A549 (cell line): ENCODE measurements at regions not wholly inside any gene's neighbourhood (a gene's known extent, or its start where the extent isn't known, plus 50 kb on each side); places are given as distances from the start of the nearest gene placed in this dataset.

Experiments
- FOSL2 ChIP-seq, 2 experiments: fragments of 450-650 bp in 1 of 2; fragments of >200 bp in 1 of 2; sonication (Bioruptor Twin) in 1 of 2; formaldehyde crosslinking; IDR thresholded peaks; 2 replicates each; pipeline versions ENCODE4 v1.5.0 to v1.6.1; 2016 to 2020; ENCODE audit warnings: mild to moderate bottlenecking in 1 of 2, moderate library complexity in 1 of 2
- NR3C1 ChIP-seq: fragments of >200 bp; sonication (Bioruptor Twin); formaldehyde crosslinking; IDR thresholded peaks from 3 replicates; pipeline ENCODE4 v1.6.1; 2017
- POLR2A ChIP-seq: IDR thresholded peaks from 2 replicates; pipeline ENCODE4 v1.6.1; 2012; ENCODE audit warnings: mild to moderate bottlenecking, low read length
- USF2 ChIP-seq: fragments of 450-650 bp; IDR thresholded peaks from 2 replicates; pipeline ENCODE4 v1.6.1; 2014; ENCODE audit warnings: antibody characterized with exemption
- ZFP36 ChIP-seq: fragments of 450-650 bp; IDR thresholded peaks from 2 replicates; pipeline ENCODE4 v1.6.1; 2014; ENCODE audit warnings: borderline replicate concordance; ENCODE audit not compliant: partially characterized antibody
- ZNF302 ChIP-seq: fragments of 250-450 bp; sonication (Bioruptor Pico); IDR thresholded peaks from 2 replicates; pipeline ENCODE4 v1.9.0; 2021; ENCODE audit warnings: inconsistent platforms, mild to moderate bottlenecking, moderate library complexity
- TF ChIP-seq, protein P1 (sequence below): fragments of >200 bp; sonication (Bioruptor Twin); formaldehyde crosslinking; IDR thresholded peaks from 3 replicates; pipeline ENCODE4 v1.5.1; 2016
- TF ChIP-seq, protein P2 (sequence below): IDR thresholded peaks from 2 replicates; pipeline ENCODE4 v1.6.1; 2012

GRCh38 chr1:213621077-213621476 is 366.7 kb upstream of the PROX1 start:
- TF ChIP-seq POLR2A (no peak), ZFP36 (no peak), NR3C1 (no peak), FOSL2 (IDR thresholded peaks at IDR 0.05) (no peak), FOSL2 (CRISPR knock-in tag; IDR thresholded peaks at IDR 0.05) (no peak), ZNF302 (CRISPR knock-in tag) (no peak), USF2 (no peak)
- TF ChIP-seq, protein P1, sequence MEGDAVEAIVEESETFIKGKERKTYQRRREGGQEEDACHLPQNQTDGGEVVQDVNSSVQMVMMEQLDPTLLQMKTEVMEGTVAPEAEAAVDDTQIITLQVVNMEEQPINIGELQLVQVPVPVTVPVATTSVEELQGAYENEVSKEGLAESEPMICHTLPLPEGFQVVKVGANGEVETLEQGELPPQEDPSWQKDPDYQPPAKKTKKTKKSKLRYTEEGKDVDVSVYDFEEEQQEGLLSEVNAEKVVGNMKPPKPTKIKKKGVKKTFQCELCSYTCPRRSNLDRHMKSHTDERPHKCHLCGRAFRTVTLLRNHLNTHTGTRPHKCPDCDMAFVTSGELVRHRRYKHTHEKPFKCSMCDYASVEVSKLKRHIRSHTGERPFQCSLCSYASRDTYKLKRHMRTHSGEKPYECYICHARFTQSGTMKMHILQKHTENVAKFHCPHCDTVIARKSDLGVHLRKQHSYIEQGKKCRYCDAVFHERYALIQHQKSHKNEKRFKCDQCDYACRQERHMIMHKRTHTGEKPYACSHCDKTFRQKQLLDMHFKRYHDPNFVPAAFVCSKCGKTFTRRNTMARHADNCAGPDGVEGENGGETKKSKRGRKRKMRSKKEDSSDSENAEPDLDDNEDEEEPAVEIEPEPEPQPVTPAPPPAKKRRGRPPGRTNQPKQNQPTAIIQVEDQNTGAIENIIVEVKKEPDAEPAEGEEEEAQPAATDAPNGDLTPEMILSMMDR, result no peak
- TF ChIP-seq, protein P2, sequence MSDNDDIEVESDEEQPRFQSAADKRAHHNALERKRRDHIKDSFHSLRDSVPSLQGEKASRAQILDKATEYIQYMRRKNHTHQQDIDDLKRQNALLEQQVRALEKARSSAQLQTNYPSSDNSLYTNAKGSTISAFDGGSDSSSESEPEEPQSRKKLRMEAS, result no peak
